COLO668 (cell line): ENCODE measurements at regions not wholly inside any gene's neighbourhood (a gene's known extent, or its start where the extent isn't known, plus 50 kb on each side); places are given as distances from the start of the nearest gene placed in this dataset.
"Not testable (repeated sequence)": the region's sequence is repeated elsewhere in the genome, so short reads cannot be mapped to it uniquely, and the experiment has no call there.

Source experiments
- DNase-seq: peaks from one replicate; lab custom pipeline; 2025; ENCODE audit not compliant: unreplicated experiment; lab: John Stamatoyannopoulos, UW

GRCh38 chr6:115634887-115635286 is 425.8 kb downstream of the FRK start:
- DNase-seq, result no peak

GRCh38 chr6:115634131-115634530 is 426.6 kb downstream of the FRK start:
- DNase-seq, result no peak

- no peak for DNase-seq
Observed at GRCh38 chr6:115631028-115631427, 429.7 kb downstream of the FRK start.

- no peak for DNase-seq
Observed at GRCh38 chr6:115630424-115631024, 430.2 kb downstream of the FRK start.

GRCh38 chr6:115629415-115629814 is 431.3 kb downstream of the FRK start:
- no peak for DNase-seq

- DNase-seq, result no peak
Observed at GRCh38 chr6:115618256-115618655, 442.4 kb downstream of the FRK start.

- no peak for DNase-seq
Observed at GRCh38 chr6:115617031-115617430, 443.7 kb downstream of the FRK start.

- DNase-seq, result no peak
Observed at GRCh38 chr6:115613488-115613887, 447.2 kb downstream of the FRK start.

- no peak for DNase-seq
Observed at GRCh38 chr6:115612796-115613479, 447.8 kb downstream of the FRK start.

GRCh38 chr6:115612216-115612615 is 448.5 kb downstream of the FRK start:
- DNase-seq, result no peak

GRCh38 chr6:115610696-115611095 is 450.0 kb downstream of the FRK start:
- DNase-seq, result no peak

- DNase-seq, result no peak
Observed at GRCh38 chr6:115609111-115609510, 451.6 kb downstream of the FRK start.

- DNase-seq, result no peak
Observed at GRCh38 chr6:115602466-115602865, 458.2 kb downstream of the FRK start.

- DNase-seq, result no peak
Observed at GRCh38 chr6:115601509-115601908, 459.2 kb downstream of the FRK start.

- no peak for DNase-seq
Observed at GRCh38 chr6:115601064-115601463, 459.6 kb downstream of the FRK start.

- no peak for DNase-seq
Observed at GRCh38 chr6:115594891-115595290, 465.8 kb downstream of the FRK start.

- DNase-seq, result no peak
Observed at GRCh38 chr6:115592025-115592424, 468.7 kb downstream of the FRK start.

- DNase-seq, result not testable (repeated sequence)
Observed at GRCh38 chr6:115589072-115589471, 471.6 kb downstream of the FRK start.

- no peak for DNase-seq
Observed at GRCh38 chr6:115583290-115583689, 477.4 kb downstream of the FRK start.

GRCh38 chr6:115582386-115582785 is 478.3 kb downstream of the FRK start:
- no peak for DNase-seq

GRCh38 chr6:115579565-115579964 is 481.1 kb downstream of the FRK start:
- DNase-seq, result not testable (repeated sequence)

GRCh38 chr6:115577270-115577669 is 483.4 kb downstream of the FRK start:
- no peak for DNase-seq

GRCh38 chr6:115575285-115575684 is 485.4 kb downstream of the FRK start:
- DNase-seq, result no peak
